ENCODE measurements at regions not wholly inside any gene's neighbourhood (a gene's known extent, or its start where the extent isn't known, plus 50 kb on each side); places are given as distances from the start of the nearest gene placed in this dataset.
"Not testable (repeated sequence)": the region's sequence is repeated elsewhere in the genome, so short reads cannot be mapped to it uniquely, and the experiment has no call there.

DNA sequence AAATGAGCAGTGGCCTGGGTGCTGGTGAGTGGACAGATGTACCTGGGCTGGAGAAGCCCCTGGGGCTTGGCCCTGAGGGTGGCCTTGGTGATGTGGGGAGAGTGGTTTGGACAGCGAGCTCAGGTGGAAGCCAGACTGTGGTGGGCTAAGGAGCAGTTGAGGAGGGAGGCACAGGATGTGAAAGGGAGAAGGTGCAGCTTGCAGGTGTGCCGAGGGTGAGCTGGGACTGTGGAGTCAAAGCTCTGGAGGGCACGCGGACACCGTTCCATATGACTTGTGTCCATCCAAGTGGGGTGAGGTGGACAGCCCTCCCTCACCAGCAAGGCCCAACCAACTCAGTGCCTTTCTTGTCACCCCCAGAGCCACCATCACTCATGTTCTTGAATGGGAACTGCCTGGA lies 170.8 kb upstream of the ZNF267 start:
- DNase-seq: no peak

DNA sequence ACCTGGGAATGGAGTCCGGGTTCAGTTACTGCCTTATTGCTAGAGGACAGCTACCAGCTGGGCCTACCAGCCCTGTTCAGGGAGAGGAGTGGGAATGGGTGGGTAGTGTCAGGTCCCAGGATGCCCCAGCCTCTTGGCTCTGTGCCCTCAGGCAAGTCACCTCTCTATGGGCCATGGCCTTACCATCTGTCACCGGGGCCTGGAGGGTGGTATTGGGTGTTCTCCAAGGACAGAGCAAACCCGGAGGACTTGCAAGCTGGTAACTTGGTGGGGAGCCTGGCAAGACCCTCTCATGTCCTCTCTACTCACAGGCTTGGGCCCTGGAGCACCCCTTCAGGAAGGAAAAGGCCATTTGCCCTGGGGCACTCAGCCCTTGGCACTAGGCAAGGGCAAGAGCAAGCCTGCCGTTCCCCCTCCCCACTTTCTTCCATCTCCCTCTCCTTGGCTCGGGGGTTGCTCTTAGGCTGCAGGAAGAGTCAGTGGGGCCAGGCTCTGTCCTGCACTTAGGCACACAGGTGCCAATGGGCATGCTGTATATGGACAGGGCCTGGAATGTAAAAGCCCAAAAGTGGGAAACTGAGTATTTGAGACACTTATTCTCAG lies 170.0 kb upstream of the ZNF267 start:
- DNase-seq: no peak

DNA sequence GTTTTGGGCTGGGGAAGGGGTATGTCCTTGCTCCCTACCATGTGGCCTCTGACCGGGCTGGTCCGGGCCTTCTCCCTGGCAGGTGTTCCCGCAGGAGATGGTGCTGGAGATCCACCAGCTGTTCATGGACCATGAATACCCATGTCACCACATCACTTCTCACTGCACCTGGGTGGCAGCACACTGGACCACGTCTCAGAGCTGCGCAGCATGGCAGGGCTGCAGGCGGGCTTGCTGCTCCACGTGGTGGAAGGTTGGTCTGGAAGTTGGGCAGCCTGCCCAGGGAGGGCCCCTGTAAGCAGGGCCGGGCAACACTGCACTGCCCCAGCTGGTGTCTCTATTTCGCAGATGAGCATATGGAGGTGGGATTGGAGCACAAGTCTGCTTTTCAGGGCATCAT lies 169.5 kb upstream of the ZNF267 start:
- DNase-seq: no peak

DNA sequence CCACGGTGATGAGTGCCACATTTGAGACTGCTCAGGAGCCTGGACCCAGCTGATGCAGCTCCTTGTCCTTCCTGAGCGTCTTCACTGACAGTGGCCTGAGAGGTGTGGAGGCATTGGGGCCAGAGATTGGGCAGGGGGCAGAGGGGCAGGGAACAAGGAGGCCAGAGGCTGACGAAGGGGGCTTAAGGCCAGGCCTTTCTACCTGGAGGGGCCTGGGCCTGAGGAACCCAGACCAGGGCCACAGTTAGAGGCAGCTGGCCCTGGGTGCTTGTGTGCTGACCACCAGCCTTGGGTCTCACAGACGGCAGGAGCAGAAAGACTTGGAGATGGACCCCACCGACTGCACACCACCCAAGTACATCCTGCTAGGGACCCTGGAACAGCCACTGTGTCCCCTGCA lies 168.2 kb upstream of the ZNF267 start:
- no peak for DNase-seq

DNA sequence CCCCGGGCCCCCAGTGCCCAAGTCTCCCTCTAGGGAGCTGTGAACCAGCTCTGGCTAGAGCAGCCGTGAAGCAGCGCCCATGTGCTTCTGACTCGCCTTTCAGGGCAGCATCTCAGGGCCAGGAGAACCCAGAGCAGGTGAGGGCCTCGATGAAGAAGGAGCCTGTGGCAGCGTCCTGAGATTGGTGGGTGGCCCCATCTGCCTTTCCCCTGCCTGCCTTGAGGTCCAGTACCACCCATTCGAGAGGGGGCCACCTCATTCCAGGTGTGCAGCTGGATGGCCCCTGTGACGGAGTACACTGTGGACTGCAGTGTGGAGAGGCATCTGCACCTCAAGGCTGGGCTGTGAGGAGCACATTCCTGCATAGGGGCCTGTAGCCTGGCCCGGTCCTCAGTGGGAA lies 167.3 kb upstream of the ZNF267 start:
- DNase-seq: no peak

DNA sequence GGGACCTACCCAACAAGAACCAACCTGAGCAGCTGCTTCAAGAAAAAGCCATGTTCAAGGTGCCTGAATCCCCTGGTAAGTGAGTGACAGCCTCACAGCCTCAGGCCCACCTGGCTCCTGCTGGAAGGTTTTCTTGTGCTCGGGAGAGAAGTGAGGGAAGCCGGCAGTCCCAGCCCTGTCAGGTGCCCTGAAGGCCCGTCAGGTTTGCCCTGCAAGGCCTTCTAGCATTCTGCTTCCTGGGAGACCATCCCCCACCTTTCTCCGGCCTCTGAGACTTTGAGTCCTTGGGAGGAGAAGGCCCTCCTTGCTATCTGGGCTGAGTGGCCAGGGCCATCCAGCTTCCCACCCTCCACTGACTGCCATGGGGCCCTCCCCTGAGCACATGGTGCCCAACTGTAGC lies 166.7 kb upstream of the ZNF267 start:
- no peak for DNase-seq

DNA sequence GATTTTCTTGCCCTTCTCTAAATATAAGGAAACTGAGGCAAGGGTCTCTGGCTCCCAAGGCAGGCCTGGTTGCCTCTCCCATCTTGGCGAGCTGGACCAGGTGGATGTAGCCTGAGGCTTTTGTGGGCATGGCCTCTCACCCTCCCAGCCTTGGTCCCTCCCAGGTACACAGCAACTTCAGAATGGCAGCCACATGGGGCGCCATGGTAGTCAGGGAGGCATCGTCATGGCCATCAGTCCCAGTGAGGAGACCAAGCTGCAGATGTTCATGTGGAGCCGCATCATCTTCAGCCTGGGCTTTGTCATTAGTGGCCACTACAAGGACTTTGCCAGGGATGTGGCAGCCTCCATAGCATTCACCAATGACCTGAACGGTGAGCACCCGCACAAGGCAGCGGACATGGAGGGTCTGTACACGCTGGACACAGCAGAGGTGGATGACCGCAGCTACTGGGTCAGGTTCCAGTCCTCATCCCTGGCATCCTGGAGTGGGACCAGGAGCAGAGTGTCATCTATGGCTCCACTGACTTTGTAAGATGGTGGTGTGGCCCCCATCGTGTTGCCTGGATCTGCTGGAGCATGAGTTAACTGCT lies 165.8 kb upstream of the ZNF267 start:
- no peak for DNase-seq

DNA sequence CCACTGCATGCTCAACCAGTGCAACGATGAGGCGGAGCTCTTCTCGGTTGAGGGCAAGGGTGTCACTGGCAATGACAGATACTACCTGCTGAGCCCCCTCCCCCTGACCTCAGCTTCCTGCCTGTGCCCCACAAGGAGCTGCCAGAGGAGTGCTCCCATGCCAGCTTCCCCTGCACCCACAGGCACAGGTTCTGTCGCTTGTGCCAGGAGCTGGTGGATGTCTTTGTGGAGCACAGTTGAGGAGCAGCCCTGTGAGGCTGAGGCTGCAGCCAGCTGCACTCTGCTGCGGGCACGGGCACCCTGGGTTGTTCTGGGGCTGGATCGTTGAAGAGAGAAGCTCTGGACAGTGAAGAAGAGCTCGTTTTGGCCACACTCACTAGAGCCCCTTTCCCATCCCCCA lies 165.3 kb upstream of the ZNF267 start:
- DNase-seq: peak; percentile 39

DNA sequence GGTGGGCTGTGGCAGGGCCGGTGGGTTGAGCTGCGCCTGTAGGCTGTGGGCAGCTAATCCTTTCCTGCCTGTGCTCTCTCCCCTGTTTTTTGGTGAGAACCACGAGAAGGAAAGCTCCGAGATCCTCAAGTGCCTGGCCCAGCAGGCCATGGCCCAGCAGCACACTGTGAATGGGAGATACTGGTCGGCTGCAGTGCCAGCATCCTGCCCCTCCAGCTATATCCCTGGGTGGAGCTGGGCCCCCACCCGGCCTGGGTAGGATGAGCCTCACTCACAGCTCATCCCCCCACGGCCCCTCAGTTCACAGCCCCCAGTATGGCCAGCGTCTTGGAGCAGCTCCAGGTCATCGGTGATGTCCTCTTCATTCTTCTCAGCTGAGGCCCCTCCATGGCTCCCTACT lies 164.4 kb upstream of the ZNF267 start:
- no peak for DNase-seq

DNA sequence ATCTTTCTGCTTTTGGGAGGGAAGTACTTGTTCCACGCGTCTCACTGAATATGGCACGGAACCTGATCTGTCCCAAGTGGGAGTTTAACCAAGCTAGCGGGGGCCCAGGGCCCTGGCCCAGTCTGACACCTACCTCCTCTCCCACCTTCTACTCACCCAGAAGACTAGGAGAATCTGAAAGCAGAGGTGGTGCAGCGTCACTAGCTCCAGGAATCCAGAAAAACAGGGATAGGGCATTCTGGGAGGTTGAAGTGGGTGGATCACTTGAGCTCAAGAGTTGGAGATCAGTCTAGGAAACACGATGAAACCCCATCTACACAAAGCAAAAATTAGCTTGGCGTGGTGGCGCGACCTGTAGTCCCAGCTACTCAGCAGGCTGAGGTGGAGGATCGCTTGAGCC lies 163.5 kb upstream of the ZNF267 start:
- no peak for DNase-seq

DNA sequence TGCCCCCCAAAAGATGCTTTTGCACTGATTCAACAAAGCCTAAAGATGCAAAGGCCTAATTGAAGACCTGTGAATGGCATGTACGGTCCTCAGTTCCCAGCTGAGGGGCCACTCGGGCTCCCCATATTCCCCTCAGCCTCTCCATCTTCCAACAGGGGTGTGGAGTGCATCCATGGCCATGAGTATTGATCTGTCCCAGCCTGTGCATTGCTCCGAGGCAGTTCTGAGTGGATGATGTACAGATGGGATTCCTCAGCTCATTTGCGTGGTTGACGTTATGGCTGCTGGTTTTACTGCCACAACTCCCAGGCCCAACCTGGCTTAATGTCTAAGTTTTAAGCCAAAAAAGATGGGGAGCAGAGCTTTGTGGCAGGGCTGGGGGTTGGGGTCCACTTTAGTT lies 162.7 kb upstream of the ZNF267 start:
- DNase-seq: no peak

DNA sequence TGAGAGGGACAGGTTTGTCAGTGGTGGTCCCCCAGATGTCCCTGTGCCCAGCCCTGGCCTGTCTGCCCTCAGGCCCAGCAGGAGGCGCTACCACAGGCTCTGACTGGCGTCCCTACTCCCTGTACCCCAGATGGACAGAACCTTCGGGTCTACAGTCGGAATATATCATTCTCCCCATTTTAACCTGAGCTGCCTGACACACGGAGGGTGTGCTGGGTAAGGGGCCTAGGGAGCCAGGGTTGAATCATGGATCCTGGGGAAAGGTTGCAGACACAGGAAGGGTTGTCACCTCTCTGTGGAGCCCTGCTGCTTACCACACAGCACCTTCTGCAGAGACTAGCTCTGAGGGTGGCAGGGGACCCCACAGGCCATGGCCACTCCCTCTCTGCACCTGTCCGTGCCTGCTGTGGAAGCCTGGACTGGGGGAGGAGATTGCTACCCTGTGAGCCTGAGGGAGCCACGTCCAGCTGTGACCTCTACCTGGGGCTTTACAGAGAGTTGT lies 162.2 kb upstream of the ZNF267 start:
- DNase-seq: no peak

DNA sequence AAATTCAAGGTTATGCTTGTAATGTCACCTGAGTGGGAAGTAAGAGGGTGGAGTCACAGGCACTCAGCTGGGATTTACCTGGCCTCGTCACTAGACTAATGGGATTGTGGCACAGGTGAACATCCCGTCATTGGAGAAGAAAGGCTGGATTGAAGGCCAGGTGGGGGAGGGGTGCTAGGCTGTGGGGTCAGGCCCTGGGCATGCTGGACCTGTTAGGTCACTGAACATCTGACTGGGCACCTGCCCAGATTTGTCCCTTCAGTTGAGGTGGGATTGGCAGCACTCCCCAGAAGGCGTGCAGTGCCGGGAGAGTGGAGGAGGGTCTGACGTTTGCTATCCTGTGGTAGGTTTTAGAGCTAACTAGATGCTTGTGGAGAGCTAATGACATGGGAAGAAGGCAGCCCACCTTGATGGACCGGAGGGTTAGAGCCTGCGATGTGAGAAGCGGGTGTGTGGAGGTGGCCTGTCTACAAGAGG lies 161.5 kb upstream of the ZNF267 start:
- DNase-seq: no peak

DNA sequence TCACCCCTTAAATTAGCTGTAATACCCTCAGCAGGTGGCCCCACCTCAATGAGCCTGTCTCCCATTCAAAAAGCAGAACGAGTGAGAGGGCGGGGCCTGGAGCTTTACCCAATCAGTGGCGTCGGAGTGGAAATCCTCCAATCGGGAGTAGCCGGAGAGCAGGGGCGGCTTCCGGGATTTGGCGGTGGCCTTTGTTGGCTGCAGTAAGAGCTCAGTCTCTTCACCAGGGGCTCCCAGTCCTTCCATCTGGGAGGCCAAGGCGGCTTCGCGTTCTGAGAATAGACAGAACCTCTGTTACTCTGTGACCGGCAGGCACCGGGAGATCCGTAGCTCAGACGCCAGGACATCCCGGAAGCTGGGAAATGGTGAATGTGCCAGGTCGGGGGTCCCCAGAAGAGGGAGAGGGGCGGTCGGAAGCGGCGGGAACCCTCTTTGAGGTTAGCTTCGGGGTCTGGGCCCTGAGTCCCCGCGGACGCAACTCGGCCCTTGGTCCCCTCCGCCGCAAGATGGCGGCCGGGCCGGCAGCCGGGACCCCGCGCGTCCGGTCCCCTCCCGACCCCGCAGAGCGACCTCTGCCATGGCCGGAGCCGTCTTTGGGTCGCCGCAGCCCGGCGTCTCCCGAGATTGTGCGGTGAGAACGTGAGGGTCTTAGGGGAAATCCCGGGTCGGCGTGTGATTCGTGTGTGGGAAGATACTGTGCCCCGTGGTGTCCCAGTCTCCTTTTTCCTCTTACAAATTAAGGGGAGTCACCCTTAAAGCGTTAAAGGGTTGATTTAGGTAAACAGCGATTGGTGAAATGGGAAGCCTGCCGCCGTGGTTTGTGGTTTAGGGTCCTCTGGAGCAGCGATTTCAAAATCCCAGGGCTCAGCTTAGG lies 160.3 kb upstream of the ZNF267 start:
- peak; percentile 92 for DNase-seq

DNA sequence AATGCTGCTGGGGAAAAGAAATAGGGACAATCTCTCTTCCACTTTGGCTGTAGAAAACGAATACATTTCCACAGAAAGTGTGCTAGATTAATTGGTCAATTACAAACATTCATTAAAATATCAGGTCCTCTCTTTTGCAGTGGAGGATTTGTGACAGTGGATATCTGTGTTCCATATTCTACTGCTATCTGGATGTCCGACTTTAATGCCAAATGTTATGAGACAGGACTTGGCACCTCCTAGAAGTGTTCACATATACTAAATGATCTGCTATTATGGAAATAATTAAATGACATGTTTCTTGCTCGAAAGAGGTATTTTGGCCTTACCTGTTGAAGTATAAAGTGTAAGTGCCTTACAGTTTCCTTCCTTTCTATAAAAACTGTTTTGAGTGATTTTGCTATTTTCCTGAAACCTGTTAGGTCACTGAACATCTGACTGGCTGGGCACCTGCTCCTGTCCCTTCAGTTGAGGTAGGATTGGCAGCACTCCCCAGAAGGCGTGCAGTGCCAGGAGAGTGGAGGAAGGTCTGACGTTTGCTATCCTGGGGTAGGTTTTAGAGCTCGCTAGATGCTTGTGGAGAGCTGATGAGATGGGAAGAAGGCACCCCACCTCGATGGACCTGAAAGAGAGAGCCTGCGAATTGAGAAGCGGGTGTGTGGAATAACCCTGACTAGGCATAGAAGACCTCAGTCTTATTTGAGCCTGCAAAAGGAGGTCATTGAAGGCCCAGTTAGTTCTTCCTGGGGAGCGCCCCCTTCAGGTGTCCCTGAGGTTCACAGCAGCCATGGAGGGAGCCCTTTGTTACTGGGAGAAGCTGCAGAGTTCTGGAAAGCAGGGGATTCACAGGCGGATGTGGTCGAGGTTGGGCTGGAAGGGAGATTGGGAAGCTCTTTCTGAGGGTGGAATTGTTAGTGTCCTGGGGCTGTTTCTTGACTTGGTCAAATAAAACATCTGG lies 159.4 kb upstream of the ZNF267 start:
- no peak for DNase-seq

DNA sequence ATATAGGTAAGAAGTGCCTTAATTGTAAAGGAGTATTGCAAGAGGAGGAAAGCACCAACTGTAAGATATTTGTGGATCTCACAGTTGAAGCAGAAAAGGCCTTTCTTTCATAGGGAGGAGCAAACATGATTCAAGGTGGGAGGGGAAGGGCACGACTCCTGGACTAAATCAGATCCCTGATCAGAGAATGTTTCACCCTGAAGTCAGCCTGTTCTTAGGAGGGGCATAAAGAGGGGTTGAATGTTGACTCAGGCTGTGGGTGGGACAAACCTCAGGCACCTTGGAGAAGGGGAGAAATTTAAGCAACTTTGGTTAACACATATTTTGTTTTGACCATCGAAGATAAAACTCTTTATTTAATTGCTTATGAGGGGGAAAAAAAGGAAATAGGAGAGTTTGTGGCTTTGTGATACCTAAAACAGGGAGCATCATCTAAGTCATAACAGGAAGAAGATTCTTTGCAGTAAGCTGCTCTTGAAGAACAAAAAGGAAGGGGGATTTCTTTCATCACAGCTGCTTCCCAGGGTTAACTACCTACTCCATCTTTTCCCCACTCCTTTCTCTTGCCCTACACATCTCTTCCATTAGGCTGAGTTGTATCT lies 158.6 kb upstream of the ZNF267 start:
- DNase-seq: no peak

DNA sequence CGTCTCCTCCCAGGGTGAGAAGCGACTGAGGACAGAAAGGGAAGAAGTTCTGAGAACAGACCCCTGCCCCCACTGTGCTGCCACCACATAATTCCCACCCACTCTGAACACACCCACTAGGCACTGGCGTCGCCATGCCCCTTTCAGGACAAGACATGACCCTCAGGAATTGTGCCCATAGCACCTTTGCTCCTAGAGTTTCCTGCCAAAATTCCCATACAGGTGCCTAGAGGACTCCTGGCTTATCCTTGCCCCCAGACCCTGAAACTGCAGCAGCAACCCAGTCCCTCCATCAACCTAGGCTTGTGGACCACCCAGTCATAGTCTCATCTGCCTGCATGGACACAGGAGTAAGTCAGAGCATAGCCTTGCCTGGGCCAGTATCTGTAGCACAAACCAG lies 157.7 kb upstream of the ZNF267 start:
- DNase-seq: no peak

DNA sequence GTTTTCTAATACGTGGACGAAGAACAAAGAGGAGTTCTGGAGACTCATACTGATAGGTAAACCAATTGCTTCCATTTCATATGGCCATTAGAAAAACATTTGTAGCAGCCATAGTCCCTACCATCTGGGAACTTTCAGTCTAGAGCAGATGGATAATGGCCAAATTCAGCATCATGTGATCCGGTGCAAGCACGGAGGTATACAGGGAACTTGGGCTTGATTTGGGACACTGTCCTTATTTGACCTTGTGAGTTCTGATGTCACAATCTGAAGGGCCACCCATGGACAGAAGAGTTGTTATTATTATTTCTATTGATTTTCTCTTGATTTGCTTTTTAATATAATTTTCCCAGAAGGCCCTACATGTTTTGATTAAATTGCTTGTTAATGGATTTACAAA lies 154.6 kb upstream of the ZNF267 start:
- no peak for DNase-seq

DNA sequence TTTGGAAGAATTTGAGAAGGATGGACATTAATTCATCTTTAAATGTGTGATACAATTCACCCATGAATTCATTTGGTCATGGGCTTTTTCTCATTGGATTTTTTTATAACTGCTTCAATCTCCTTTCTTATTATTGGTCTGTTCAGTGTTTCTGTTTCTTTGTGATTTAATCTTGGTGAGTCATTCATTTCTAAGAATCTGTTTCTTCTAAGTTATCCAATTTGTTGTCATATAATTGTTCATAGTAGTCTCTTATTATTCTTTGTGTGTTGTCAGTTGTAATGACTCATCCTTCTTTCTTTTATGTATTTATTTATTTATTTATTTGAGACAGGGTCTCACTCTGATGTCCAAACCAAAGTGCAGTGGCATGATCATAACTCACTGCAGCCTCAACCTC lies 146.1 kb upstream of the ZNF267 start:
- no peak for DNase-seq

DNA sequence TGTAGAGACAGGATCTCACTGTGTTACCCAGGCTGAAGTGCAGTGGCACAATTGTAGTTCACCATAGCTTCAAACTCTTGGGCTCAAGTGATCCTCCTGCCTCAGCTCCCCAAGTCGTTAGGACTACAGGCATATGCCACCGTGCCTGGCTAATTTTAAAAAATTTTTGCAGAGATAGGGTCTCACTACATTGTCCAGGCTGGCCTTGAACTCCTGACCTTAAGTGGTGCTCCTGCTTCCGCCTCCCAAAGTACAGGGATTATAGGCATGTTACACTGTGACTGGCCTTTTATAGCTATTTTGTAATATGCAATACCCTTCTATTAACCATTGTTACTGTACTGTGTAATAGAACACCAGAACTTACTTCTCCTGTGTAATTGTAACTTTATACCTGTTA lies 139.3 kb upstream of the ZNF267 start:
- no peak for DNase-seq

DNA sequence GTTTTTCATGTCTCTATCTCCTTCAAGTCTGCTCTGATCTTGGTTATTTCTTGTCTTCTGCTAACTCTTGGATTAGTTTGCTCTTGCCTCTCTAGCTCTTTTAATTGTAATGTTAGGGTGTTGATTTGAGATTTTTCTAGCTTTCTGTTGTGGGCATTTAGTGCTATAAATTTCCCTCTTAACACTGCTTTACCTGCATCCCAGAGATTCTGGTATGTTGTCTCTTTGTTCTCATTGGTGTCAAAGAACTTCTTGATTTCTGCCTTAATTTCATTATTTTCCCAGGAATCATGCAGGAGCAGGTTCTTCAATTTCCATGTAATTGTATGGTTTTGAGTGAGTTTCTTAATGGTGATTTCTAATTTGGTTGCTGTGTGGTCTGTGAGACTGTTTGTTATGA lies 128.5 kb upstream of the ZNF267 start:
- not testable (repeated sequence) for DNase-seq

DNA sequence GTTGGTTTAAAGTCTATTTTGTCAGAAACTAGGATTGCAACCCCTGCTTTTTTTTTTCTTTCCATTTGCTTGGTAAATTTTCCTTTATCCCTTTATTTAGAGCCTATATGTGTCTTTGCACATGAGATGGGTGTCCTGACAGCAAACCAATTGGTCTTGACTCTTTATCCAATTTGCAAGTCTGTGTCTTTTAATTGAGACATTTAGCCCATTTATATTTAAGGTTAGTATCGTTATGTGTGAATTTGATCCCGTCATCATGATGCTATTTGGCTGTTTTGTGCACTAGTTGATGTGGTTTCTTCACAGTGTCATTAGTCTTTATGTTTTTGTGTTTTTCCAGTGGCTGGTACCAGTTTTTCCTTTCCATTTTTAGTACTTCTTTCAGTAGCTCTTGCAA lies 127.7 kb upstream of the ZNF267 start:
- no peak for DNase-seq

Data from CD4-positive, alpha-beta T cell treated with Interleukin-6 for 4 hours (primary cell).